Kidney (tissue), 13 donors: ENCODE measurements at regions not wholly inside any gene's neighbourhood (a gene's known extent, or its start where the extent isn't known, plus 50 kb on each side); places are given as distances from the start of the nearest gene placed in this dataset.

Experiments used
- DNase-seq, 5 donors: peaks; one replicate each; pipeline ENCODE4 v3.0.0-alpha.2; 2013 to 2020
- FAIRE-seq: peaks from 2 replicates; lab custom pipeline; 2012; peaks lifted over from hg19 to GRCh38; lab: Jason Lieb, UNC
- H3K27ac ChIP-seq, 2 donors: one replicate each; pipeline ENCODE4 v1.7.0; 2013; ENCODE audit warnings: low read depth in 2 of 2, low read length in 2 of 2, inconsistent platforms in 1 of 2
- H3K27me3 ChIP-seq: one replicate; pipeline ENCODE4 v1.7.1; 2013; ENCODE audit warnings: low read length, inconsistent platforms; ENCODE audit not compliant: control insufficient read depth, insufficient read depth
- H3K36me3 ChIP-seq, 3 donors: one replicate each; pipeline versions ENCODE4 v1.7.0 to v1.7.1; 2013; ENCODE audit warnings: low read length in 3 of 3, control low read depth in 1 of 3, inconsistent platforms in 1 of 3; ENCODE audit not compliant: insufficient read depth in 3 of 3, control insufficient read depth in 2 of 3
- H3K4me1 ChIP-seq, 3 donors: one replicate each; pipeline versions ENCODE4 v1.7.0 to v1.7.1; 2013; ENCODE audit warnings: low read length in 3 of 3, inconsistent platforms in 1 of 3, low read depth in 1 of 3; ENCODE audit not compliant: control insufficient read depth in 2 of 3, insufficient read depth in 2 of 3
- H3K4me3 ChIP-seq, 3 donors: one replicate each; pipeline versions ENCODE4 v1.7.0 to v1.8.1; 2013; ENCODE audit warnings: low read length in 3 of 3, control low read depth in 1 of 3, inconsistent platforms in 1 of 3
- H3K9ac ChIP-seq, 3 donors: one replicate each; pipeline versions ENCODE4 v1.7.0 to v1.7.1; 2013; ENCODE audit warnings: low read length in 3 of 3, control low read depth in 1 of 3, inconsistent platforms in 1 of 3
- H3K9me3 ChIP-seq, 3 donors: one replicate each; pipeline versions ENCODE4 v1.7.0 to v1.7.1; 2013; ENCODE audit warnings: low read length in 3 of 3, control low read depth in 1 of 3, inconsistent platforms in 1 of 3; ENCODE audit not compliant: control insufficient read depth in 2 of 3, insufficient read depth in 1 of 3
- intact Hi-C: fragments of 100-400 bp; cut with DNase I; formaldehyde crosslinking; loops from one replicate; pipeline ENCODE4 v1.11.1; 2022
- TF ChIP-seq, protein P1 (sequence below): IDR thresholded peaks from 3 replicates; pipeline ENCODE4 v1.5.1; 2012; ENCODE audit warnings: mild to moderate bottlenecking, moderate library complexity, borderline replicate concordance; ENCODE audit not compliant: insufficient read depth; ENCODE audit errors: extremely low read depth
- donor health status: control.
- donor health status: control.
- donor health status: control.
- donor health status: control.
- donor health status: control.
- donor health status: DM: yes; HTN: yes; CAD: no.
- donor health status: Normal renal cell carcinoma (clear cell type).

DNA sequence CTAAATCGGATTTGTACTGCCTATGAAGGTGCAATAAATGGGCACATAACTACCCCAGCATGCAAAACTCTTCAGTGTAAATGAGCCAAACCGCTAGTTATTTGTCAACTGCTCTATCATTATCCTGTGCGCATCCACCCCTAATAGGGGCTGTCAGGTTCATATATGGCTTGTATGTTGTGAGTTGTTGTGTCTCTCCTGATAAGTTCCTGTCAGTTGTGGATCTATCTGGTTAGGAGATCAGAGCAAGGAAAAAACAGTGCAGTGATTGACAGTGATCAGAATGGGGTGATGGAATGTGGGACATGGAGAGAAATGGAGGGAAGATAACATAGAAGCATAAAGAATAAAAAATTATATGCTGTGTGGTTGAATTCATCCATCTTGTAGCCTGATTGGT, 686.9 kb upstream of the ID4 start:
- Histone ChIP-seq H3K9ac (no peak overlapping the region), H3K27me3 (no peaks in the 10 kb centered on the region), H3K4me3 (no peak overlapping the region), H3K36me3 (no peaks in the 10 kb centered on the region), H3K27ac (no peak overlapping the region), H3K4me1 (no peaks in the 10 kb centered on the region), H3K9me3 (no peaks in the 10 kb centered on the region)
- TF ChIP-seq, protein P1, sequence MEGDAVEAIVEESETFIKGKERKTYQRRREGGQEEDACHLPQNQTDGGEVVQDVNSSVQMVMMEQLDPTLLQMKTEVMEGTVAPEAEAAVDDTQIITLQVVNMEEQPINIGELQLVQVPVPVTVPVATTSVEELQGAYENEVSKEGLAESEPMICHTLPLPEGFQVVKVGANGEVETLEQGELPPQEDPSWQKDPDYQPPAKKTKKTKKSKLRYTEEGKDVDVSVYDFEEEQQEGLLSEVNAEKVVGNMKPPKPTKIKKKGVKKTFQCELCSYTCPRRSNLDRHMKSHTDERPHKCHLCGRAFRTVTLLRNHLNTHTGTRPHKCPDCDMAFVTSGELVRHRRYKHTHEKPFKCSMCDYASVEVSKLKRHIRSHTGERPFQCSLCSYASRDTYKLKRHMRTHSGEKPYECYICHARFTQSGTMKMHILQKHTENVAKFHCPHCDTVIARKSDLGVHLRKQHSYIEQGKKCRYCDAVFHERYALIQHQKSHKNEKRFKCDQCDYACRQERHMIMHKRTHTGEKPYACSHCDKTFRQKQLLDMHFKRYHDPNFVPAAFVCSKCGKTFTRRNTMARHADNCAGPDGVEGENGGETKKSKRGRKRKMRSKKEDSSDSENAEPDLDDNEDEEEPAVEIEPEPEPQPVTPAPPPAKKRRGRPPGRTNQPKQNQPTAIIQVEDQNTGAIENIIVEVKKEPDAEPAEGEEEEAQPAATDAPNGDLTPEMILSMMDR: no peak
- FAIRE-seq (no peak), DNase-seq (no peak)
- intact Hi-C loops: no loop called here

DNA sequence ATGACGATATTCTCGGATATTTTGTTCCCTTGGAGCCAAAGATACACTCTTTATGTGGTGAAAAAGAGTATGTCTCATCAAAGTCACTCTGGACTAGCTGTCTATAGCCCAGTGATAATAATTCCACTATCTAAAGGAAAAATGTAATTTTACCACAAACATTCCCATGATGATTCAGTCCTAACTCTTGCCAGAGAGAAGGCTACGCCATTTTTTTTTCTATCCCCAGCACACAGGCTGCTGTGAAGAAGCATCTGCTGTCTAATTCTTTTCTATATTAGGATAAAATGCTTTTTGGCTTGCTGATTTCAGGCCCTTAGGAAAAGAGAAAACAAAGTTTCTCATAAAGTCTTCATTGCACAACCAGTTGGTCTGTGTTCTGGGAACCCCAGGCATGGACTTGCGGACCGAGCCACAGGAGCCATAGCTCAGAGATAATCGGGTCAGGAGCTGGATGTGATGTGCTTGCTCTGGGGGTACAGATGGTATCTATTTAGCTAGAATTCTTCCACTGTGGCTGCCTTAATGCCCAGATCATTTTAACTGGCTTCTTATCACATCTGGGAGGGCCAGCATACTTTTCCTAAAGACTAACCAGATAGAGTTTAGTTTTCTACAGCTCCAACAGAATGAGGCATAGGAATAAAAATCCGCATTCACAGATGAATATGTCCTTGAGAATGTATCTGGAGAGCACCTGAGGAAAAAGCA, 683.7 kb upstream of the ID4 start:
- no peaks in the 10 kb centered on the region for H3K4me1 ChIP-seq
- H3K4me3 ChIP-seq: no peak overlapping the region
- TF ChIP-seq, protein P1: no peak
- no peak overlapping the region for H3K9ac ChIP-seq
- no peaks in the 10 kb centered on the region for H3K9me3 ChIP-seq
- intact Hi-C loops: no loop called here
- H3K27ac ChIP-seq: no peak overlapping the region
- DNase-seq (no peak), FAIRE-seq (no peak)
- no peaks in the 10 kb centered on the region for H3K36me3 ChIP-seq
- no peaks in the 10 kb centered on the region for H3K27me3 ChIP-seq

DNA sequence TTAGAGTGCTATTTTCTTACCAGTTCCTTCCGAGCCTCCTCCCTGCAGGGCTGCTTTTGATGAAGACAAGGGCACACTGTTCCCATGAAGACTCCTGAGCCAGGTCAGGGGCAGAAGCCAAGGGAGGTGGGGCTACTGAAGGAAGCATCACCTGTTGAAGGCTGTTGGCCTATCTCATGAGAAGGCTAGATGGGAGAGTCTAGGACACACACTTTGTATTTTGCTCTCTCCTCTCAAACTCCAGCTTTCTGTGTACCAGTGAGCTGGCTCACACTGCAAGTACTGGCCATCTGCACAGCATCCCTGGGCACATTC, 683.2 kb upstream of the ID4 start:
- Histone ChIP-seq H3K27me3 (no peaks in the 10 kb centered on the region), H3K9me3 (no peaks in the 10 kb centered on the region), H3K4me1 (no peaks in the 10 kb centered on the region), H3K36me3 (no peaks in the 10 kb centered on the region), H3K27ac (no peak overlapping the region), H3K9ac (no peak overlapping the region), H3K4me3 (no peak overlapping the region)
- intact Hi-C loops: no loop called here
- DNase-seq: no peak
- TF ChIP-seq, protein P1: no peak
- no peak for FAIRE-seq

DNA sequence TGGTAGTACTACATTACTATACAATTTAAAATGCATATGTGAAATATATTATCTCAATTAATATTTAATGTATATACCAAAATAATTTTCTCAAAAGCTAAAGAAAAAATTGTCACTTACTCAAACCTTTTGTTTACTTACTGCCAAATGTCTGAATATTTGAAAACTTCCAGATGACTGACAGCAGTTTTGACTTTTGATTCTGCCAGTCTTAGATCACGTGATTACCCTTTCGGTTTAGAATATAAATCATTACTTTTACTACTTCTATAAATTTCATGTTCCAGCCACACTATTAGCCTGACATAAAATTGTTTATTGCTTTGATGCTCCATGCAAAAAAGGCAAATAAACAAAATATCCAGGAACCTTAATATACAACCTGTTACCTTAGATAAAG, 680.7 kb upstream of the ID4 start:
- intact Hi-C loops: no loop called here
- no peak overlapping the region for H3K4me3 ChIP-seq
- no peak for FAIRE-seq
- H3K9ac ChIP-seq: no peak overlapping the region
- TF ChIP-seq, protein P1: no peak
- no peaks in the 10 kb centered on the region for H3K36me3 ChIP-seq
- H3K27ac ChIP-seq: no peak overlapping the region
- H3K9me3 ChIP-seq: no peaks in the 10 kb centered on the region
- no peak for DNase-seq
- no peaks in the 10 kb centered on the region for H3K4me1 ChIP-seq
- H3K27me3 ChIP-seq: no peaks in the 10 kb centered on the region
